Neural cell (in vitro differentiated cells): ENCODE measurements at regions not wholly inside any gene's neighbourhood (a gene's known extent, or its start where the extent isn't known, plus 50 kb on each side); places are given as distances from the start of the nearest gene placed in this dataset.

Experiments used
- H2AFZ ChIP-seq: fragments of 200-600, 300-800 bp; sonication (generic), shearing (Covaris generic); 2 replicates; pipeline ENCODE4 v1.6.0; 2014; ENCODE audit warnings: low read depth, mild to moderate bottlenecking, antibody characterized with exemption, low read length, moderate library complexity
- H3F3A ChIP-seq: fragments of 200-600 bp; shearing (Covaris generic); 2 replicates; pipeline ENCODE4 v1.6.1; 2016; ENCODE audit warnings: mild to moderate bottlenecking, moderate library complexity, mixed read lengths, antibody characterized with exemption, low read length; ENCODE audit not compliant: insufficient read depth, poor library complexity, severe bottlenecking
- H3K27ac ChIP-seq: fragments of 200-600, 300-800 bp; sonication (generic), shearing (Covaris generic); 2 replicates; pipeline ENCODE4 v1.5.1; 2014; ENCODE audit warnings: mild to moderate bottlenecking, low read length, moderate library complexity
- H3K27me3 ChIP-seq: fragments of 300-800, 200-600 bp; sonication (generic), shearing (Covaris generic); 2 replicates; pipeline ENCODE4 v1.6.0; 2014; ENCODE audit warnings: mild to moderate bottlenecking, low read depth, low read length, moderate library complexity; ENCODE audit not compliant: insufficient read depth
- H3K36me3 ChIP-seq: fragments of 300-800, 200-600 bp; sonication (generic), shearing (Covaris generic); 2 replicates; pipeline ENCODE4 v1.5.1; 2014; ENCODE audit warnings: mild to moderate bottlenecking, antibody characterized with exemption, low read length, moderate library complexity; ENCODE audit not compliant: insufficient read depth
- H3K4me2 ChIP-seq: fragments of 300-800, 200-600 bp; sonication (generic), shearing (Covaris generic); 2 replicates; pipeline ENCODE4 v1.6.0; 2014; ENCODE audit warnings: mild to moderate bottlenecking, low read length
- H3K4me3 ChIP-seq: fragments of 300-800, 200-600 bp; sonication (generic), shearing (Covaris generic); 2 replicates; pipeline ENCODE4 v1.5.1; 2014; ENCODE audit warnings: mild to moderate bottlenecking, low read length, moderate library complexity
- H3K79me2 ChIP-seq: fragments of 200-600 bp; shearing (Covaris generic); replicated peaks from 2 replicates; pipeline ENCODE4 v1.6.0; 2014; ENCODE audit warnings: mild to moderate bottlenecking, low read length, moderate library complexity; ENCODE audit not compliant: insufficient read depth
- H3K9ac ChIP-seq: fragments of 300-800, 200-600 bp; sonication (generic), shearing (Covaris generic); 2 replicates; pipeline ENCODE4 v1.6.1; 2016; ENCODE audit warnings: mild to moderate bottlenecking, low read length, mixed read lengths
- H3K9me2 ChIP-seq: fragments of 200-600 bp; shearing (Covaris generic); 2 replicates; pipeline ENCODE4 v1.6.1; 2016; ENCODE audit warnings: mild to moderate bottlenecking, low read length, mixed read lengths; ENCODE audit not compliant: insufficient read depth
- H3K9me3 ChIP-seq: fragments of 200-600, 300-800 bp; sonication (generic), shearing (Covaris generic); 2 replicates; pipeline ENCODE4 v1.6.1; 2016; ENCODE audit warnings: mild to moderate bottlenecking, mixed run types, low read length, moderate library complexity, mixed read lengths
- H4K20me1 ChIP-seq: fragments of 200-600 bp; shearing (Covaris generic); 2 replicates; pipeline ENCODE4 v1.6.1; 2016; ENCODE audit warnings: mild to moderate bottlenecking, mixed run types; ENCODE audit not compliant: insufficient read depth
- CTCF ChIP-seq: fragments of 450-650 bp; IDR thresholded peaks from 2 replicates; pipeline ENCODE4 v1.5.1; 2014; ENCODE audit warnings: antibody characterized with exemption, mild to moderate bottlenecking, moderate library complexity; ENCODE audit not compliant: poor library complexity, severe bottlenecking
- EP300 ChIP-seq: fragments of 450-650 bp; conservative IDR thresholded peaks from 2 replicates; pipeline ENCODE4 v1.6.1; 2014; ENCODE audit warnings: antibody characterized with exemption, mild to moderate bottlenecking, moderate library complexity; ENCODE audit not compliant: poor library complexity, severe bottlenecking
- EZH2 ChIP-seq: fragments of 200-600, 300-800 bp; shearing (Covaris generic), sonication (generic); IDR thresholded peaks from 2 replicates; pipeline ENCODE4 v1.6.1; 2014; ENCODE audit warnings: antibody characterized with exemption, low read length, borderline replicate concordance, mild to moderate bottlenecking; ENCODE audit not compliant: insufficient read depth, poor library complexity, severe bottlenecking
- MXI1 ChIP-seq: fragments of 450-650 bp; conservative IDR thresholded peaks from 2 replicates; pipeline ENCODE4 v1.6.1; 2014; ENCODE audit warnings: antibody characterized with exemption, mild to moderate bottlenecking; ENCODE audit not compliant: poor library complexity, severe bottlenecking
- POLR2AphosphoS5 ChIP-seq: IDR thresholded peaks from 2 replicates; pipeline ENCODE4 v1.6.1; 2012
- RAD21 ChIP-seq: fragments of 450-650 bp; conservative IDR thresholded peaks from 2 replicates; pipeline ENCODE4 v1.6.1; 2014; ENCODE audit warnings: antibody characterized with exemption, mild to moderate bottlenecking, moderate library complexity
- REST ChIP-seq: IDR thresholded peaks from 2 replicates; pipeline ENCODE4 v1.6.1; 2012; ENCODE audit warnings: borderline replicate concordance
- SMC3 ChIP-seq: fragments of 450-650 bp; conservative IDR thresholded peaks from 2 replicates; pipeline ENCODE4 v1.6.1; 2014; ENCODE audit warnings: antibody characterized with exemption, mild to moderate bottlenecking, moderate library complexity; ENCODE audit not compliant: poor library complexity
- TAF1 ChIP-seq: IDR thresholded peaks from 2 replicates; pipeline ENCODE4 v1.6.1; 2012; ENCODE audit warnings: low read depth

GRCh38 chr7:21142081-21142480 lies 285.8 kb upstream of the SP4 start:
- TF ChIP-seq POLR2AphosphoS5 (no peak), SMC3 (no peak), EP300 (no peak), MXI1 (no peak), EZH2 (no peak), REST (no peak), RAD21 (no peak), TAF1 (no peak), CTCF (no peak)
- H3K9ac ChIP-seq = no peak overlapping the region
- no peaks in the 10 kb centered on the region for H3K9me3 ChIP-seq
- H3K79me2 ChIP-seq = no peaks in the 10 kb centered on the region
- no peak overlapping the region for H3K4me2 ChIP-seq
- H3K27me3 ChIP-seq = no peaks in the 10 kb centered on the region
- H3K4me3 ChIP-seq = no peak overlapping the region
- no peaks in the 10 kb centered on the region for H3K36me3 ChIP-seq
- no peak overlapping the region for H3K27ac ChIP-seq
- H3K9me2 ChIP-seq = no peaks in the 10 kb centered on the region
- H4K20me1 ChIP-seq = no peaks in the 10 kb centered on the region
- no peaks in the 10 kb centered on the region for H3F3A ChIP-seq
- H2AFZ ChIP-seq = no peak overlapping the region

- H3K9me2 ChIP-seq = no peaks in the 10 kb centered on the region
- no peak overlapping the region for H3K9ac ChIP-seq
- TF ChIP-seq REST = no peak
- TF ChIP-seq EP300 = no peak
- no peak for TF ChIP-seq EZH2
- no peak for TF ChIP-seq MXI1
- TF ChIP-seq SMC3 = no peak
- no peak for TF ChIP-seq RAD21
- no peak for TF ChIP-seq CTCF
- no peak for TF ChIP-seq POLR2AphosphoS5
- TF ChIP-seq TAF1 = no peak
- no peak overlapping the region for H3K4me3 ChIP-seq
- H3K27me3 ChIP-seq = no peaks in the 10 kb centered on the region
- H3K79me2 ChIP-seq = no peaks in the 10 kb centered on the region
- no peaks in the 10 kb centered on the region for H3K9me3 ChIP-seq
- no peak overlapping the region for H3K27ac ChIP-seq
- no peaks in the 10 kb centered on the region for H3K36me3 ChIP-seq
- no peak overlapping the region for H3K4me2 ChIP-seq
- no peaks in the 10 kb centered on the region for H4K20me1 ChIP-seq
- no peaks in the 10 kb centered on the region for H3F3A ChIP-seq
- H2AFZ ChIP-seq = no peak overlapping the region
Measured at GRCh38 chr7:21146642-21147423, 281.1 kb upstream of the SP4 start.
